IMR-90 (cell line): ENCODE measurements at regions not wholly inside any gene's neighbourhood (a gene's known extent, or its start where the extent isn't known, plus 50 kb on each side); places are given as distances from the start of the nearest gene placed in this dataset.

Experiments
- ATAC-seq: fragments of 200-7000 bp; cut with Tn5 transposase; 2 replicates; pipeline ENCODE4 v1.9.1; 2020; ENCODE audit warnings: low read depth, mild to moderate bottlenecking, moderate library complexity
- BruUV-seq: library from RNA; stranded (reverse); fragments of 400-500 nt; replicated peaks from 2 replicates; lab custom pipeline; 2021; lab: Mats Ljungman, UMichigan
- CTCF ChIA-PET: fragments of 300-600 bp; formaldehyde crosslinking; extraction: SDS; loops from one replicate; lab custom pipeline; 2021; ENCODE audit warnings: antibody characterized with exemption; lab: Yijun Ruan, JAX
- POLR2A ChIA-PET: fragments of 300-600 bp; sonication (Branson Sonifier 250); formaldehyde crosslinking; loops from one replicate; lab custom pipeline; 2022; ENCODE audit warnings: antibody characterized with exemption; ENCODE audit not compliant: unreplicated experiment; lab: Charles Lee
- DNase-seq: peaks from one replicate; pipeline ENCODE4 v3.0.0; 2013
- H2AFZ ChIP-seq: replicated peaks from 2 replicates; pipeline ENCODE3; 2013; ENCODE audit warnings: low read length, mild to moderate bottlenecking; ENCODE audit not compliant: poor library complexity
- H2AK5ac ChIP-seq: 2 replicates; pipeline ENCODE4 v1.6.1; 2013; ENCODE audit warnings: low read depth, low read length, inconsistent platforms
- H2AK9ac ChIP-seq: replicated peaks from 2 replicates; pipeline ENCODE3; 2013; ENCODE audit warnings: mild to moderate bottlenecking, low read depth, low read length, moderate library complexity; ENCODE audit not compliant: poor library complexity
- H2BK120ac ChIP-seq: 2 replicates; pipeline ENCODE4 v1.6.1; 2013; ENCODE audit warnings: low read depth, low read length, inconsistent platforms
- H2BK15ac ChIP-seq: 3 replicates; pipeline ENCODE4 v1.6.1; 2013; ENCODE audit warnings: low read depth, low read length, inconsistent platforms
- H2BK20ac ChIP-seq: 2 replicates; pipeline ENCODE4 v1.6.1; 2013; ENCODE audit warnings: low read depth, mild to moderate bottlenecking, inconsistent platforms, low read length, moderate library complexity
- H2BK5ac ChIP-seq: 2 replicates; pipeline ENCODE4 v1.6.1; 2013; ENCODE audit warnings: mild to moderate bottlenecking, low read depth, low read length, inconsistent platforms; ENCODE audit not compliant: poor library complexity, severe bottlenecking
- H3K14ac ChIP-seq: replicated peaks from 2 replicates; pipeline ENCODE4 v1.6.1; 2013; ENCODE audit warnings: low read depth, low read length, inconsistent platforms
- H3K18ac ChIP-seq: 2 replicates; pipeline ENCODE4 v1.6.1; 2013; ENCODE audit warnings: low read depth, low read length, control low read depth
- H3K23ac ChIP-seq: 2 replicates; pipeline ENCODE4 v1.6.1; 2013; ENCODE audit warnings: low read depth, low read length, inconsistent platforms
- H3K27ac ChIP-seq: 2 replicates; pipeline ENCODE4 v1.5.1; 2013; ENCODE audit warnings: mild to moderate bottlenecking, control low read depth, low read length; ENCODE audit not compliant: insufficient read depth
- H3K27me3 ChIP-seq: 2 replicates; pipeline ENCODE4 v1.6.1; 2013; ENCODE audit warnings: low read length; ENCODE audit not compliant: control insufficient read depth, insufficient read depth
- H3K36me3 ChIP-seq: 2 replicates; pipeline ENCODE4 v1.6.1; 2013; ENCODE audit warnings: low read length, mixed read lengths; ENCODE audit not compliant: control insufficient read depth, insufficient read depth
- H3K4ac ChIP-seq: 2 replicates; pipeline ENCODE4 v1.6.1; 2013; ENCODE audit warnings: low read depth, low read length, inconsistent platforms
- H3K4me1 ChIP-seq: 2 replicates; pipeline ENCODE4 v1.6.1; 2013; ENCODE audit warnings: low read length, mixed read lengths; ENCODE audit not compliant: control insufficient read depth, insufficient read depth
- H3K4me2 ChIP-seq: 2 replicates; pipeline ENCODE4 v1.6.1; 2013; ENCODE audit warnings: low read depth, mild to moderate bottlenecking, control low read depth, low read length, moderate library complexity
- H3K4me3 ChIP-seq: 2 replicates; pipeline ENCODE4 v1.5.1; 2013; ENCODE audit warnings: low read depth, mild to moderate bottlenecking, control low read depth, low read length, moderate library complexity; ENCODE audit not compliant: insufficient read depth
- H3K56ac ChIP-seq: 2 replicates; pipeline ENCODE4 v1.6.1; 2013; ENCODE audit warnings: low read length, inconsistent platforms; ENCODE audit not compliant: insufficient read depth; ENCODE audit errors: extremely low read depth
- H3K79me1 ChIP-seq, 2 experiments: 2 replicates each; pipeline ENCODE4 v1.6.1; 2013; ENCODE audit warnings: low read length in 2 of 2, inconsistent platforms in 1 of 2, low read depth in 1 of 2
- H3K9ac ChIP-seq: 2 replicates; pipeline ENCODE4 v1.6.1; 2013; ENCODE audit warnings: low read depth, low read length, control low read depth
- H3K9me1 ChIP-seq: 2 replicates; pipeline ENCODE4 v1.6.1; 2013; ENCODE audit warnings: low read length, inconsistent platforms; ENCODE audit not compliant: insufficient read depth
- H3K9me3 ChIP-seq: 2 replicates; pipeline ENCODE4 v1.6.1; 2013; ENCODE audit warnings: low read length; ENCODE audit not compliant: control insufficient read depth, insufficient read depth
- H4K20me1 ChIP-seq: 2 replicates; pipeline ENCODE4 v1.6.1; 2013; ENCODE audit warnings: low read length, inconsistent platforms; ENCODE audit not compliant: insufficient read depth
- H4K5ac ChIP-seq: 2 replicates; pipeline ENCODE4 v1.6.1; 2013; ENCODE audit warnings: mild to moderate bottlenecking, low read depth, low read length, control low read depth
- H4K8ac ChIP-seq, 2 experiments: 2 replicates each; pipeline ENCODE4 v1.6.1; 2013; ENCODE audit warnings: low read depth in 2 of 2, low read length in 2 of 2, control low read depth in 1 of 2, inconsistent platforms in 1 of 2
- H4K91ac ChIP-seq: 2 replicates; pipeline ENCODE4 v1.6.1; 2013; ENCODE audit warnings: low read depth, low read length, inconsistent platforms; ENCODE audit not compliant: insufficient read depth
- CTCF ChIP-seq: conservative IDR thresholded peaks from 2 replicates; pipeline ENCODE4 v1.5.1; 2012; ENCODE audit warnings: mild to moderate bottlenecking, low read depth, low read length, improper control_type of control experiment
- POLR2A ChIP-seq: IDR thresholded peaks from 2 replicates; pipeline ENCODE4 v1.6.1; 2012; ENCODE audit warnings: mild to moderate bottlenecking, low read depth, low read length
- RCOR1 ChIP-seq: IDR thresholded peaks from 2 replicates; pipeline ENCODE4 v1.6.1; 2012; ENCODE audit warnings: mild to moderate bottlenecking, low read length, improper control_type of control experiment; ENCODE audit not compliant: insufficient replicate concordance
- SMC3 ChIP-seq: fragments of 150-350 bp; IDR thresholded peaks from 2 replicates; pipeline ENCODE4 v1.6.1; 2016; ENCODE audit warnings: low read depth, mild to moderate bottlenecking, antibody characterized with exemption, low read length, moderate library complexity
- WGBS, 2 experiments: methylation state at CpG; one replicate each; pipeline versions ENCODE4 v1.1.5 to v1.1.7; 2013; ENCODE audit warnings: missing lambda C conversion rate in 2 of 2; ENCODE audit not compliant: insufficient read length in 1 of 2; ENCODE audit errors: extremely low coverage in 2 of 2; 5-methylcytosine and 5-hydroxymethylcytosine counted together
- dilution Hi-C: fragments of 300-500 bp; cut with HindIII; formaldehyde crosslinking; loops from one replicate; pipeline ENCODE4 v1.14.3; 2018; ENCODE audit warnings: low sequenced_read_pairs; ENCODE audit not compliant: unreplicated experiment
- in situ Hi-C: fragments of 300-500 bp; cut with MboI; formaldehyde crosslinking; loops from 3 replicates; pipeline ENCODE4 v1.14.3; 2019; ENCODE audit warnings: low sequenced_read_pairs, inconsistent platforms, mixed read lengths
- intact Hi-C: fragments of 100-400 bp; cut with micrococcal nuclease; formaldehyde crosslinking; loops from 2 replicates; pipeline ENCODE4 v1.10.0; 2022

GRCh38 chr9:13675638-13676000, 396.1 kb upstream of the MPDZ start:
- H3K23ac ChIP-seq, result no peak overlapping the region
- H4K91ac ChIP-seq, result no peak overlapping the region
- H3K18ac ChIP-seq, result no peak overlapping the region
- 30% methylated on average over 2 of the region's 2 CpGs; no CpG with 5 or more reads in 1 of the 2 experiments for WGBS, 2 experiments
- ATAC-seq (no peak), DNase-seq (no peak)
- no peak overlapping the region for H2BK120ac ChIP-seq
- H3K56ac ChIP-seq, result no peak overlapping the region
- H3K14ac ChIP-seq, result no peak overlapping the region
- H3K4me3 ChIP-seq, result no peak overlapping the region
- H3K36me3 ChIP-seq, result no peaks in the 10 kb centered on the region
- no peak overlapping the region for H2AK5ac ChIP-seq
- no peak overlapping the region for H2AK9ac ChIP-seq
- TF ChIP-seq SMC3, result no peak
- no peak for TF ChIP-seq CTCF
- no peak for TF ChIP-seq RCOR1
- no peak for TF ChIP-seq POLR2A
- BruUV-seq, result no TSS peak
- H3K27me3 ChIP-seq, result no peaks in the 10 kb centered on the region
- no peak overlapping the region for H2BK20ac ChIP-seq
- dilution Hi-C loops, result no loop called here
- H3K9me3 ChIP-seq, result no peaks in the 10 kb centered on the region
- H4K20me1 ChIP-seq, result no peaks in the 10 kb centered on the region
- ChIA-PET POLR2A (no interaction called here), CTCF (no interaction called here)
- H3K4ac ChIP-seq, result no peak overlapping the region
- H3K4me1 ChIP-seq, result no peaks in the 10 kb centered on the region
- H3K9me1 ChIP-seq, result no peaks in the 10 kb centered on the region
- H2BK15ac ChIP-seq, result no peak overlapping the region
- no peak overlapping the region for H3K27ac ChIP-seq
- in situ Hi-C loops, result no loop called here
- no peak overlapping the region for H3K4me2 ChIP-seq
- intact Hi-C loops, result no loop called here
- no peak overlapping the region for H4K5ac ChIP-seq
- no peak overlapping the region for H3K9ac ChIP-seq
- no peak overlapping the region for H4K8ac ChIP-seq
- H2AFZ ChIP-seq, result no peak overlapping the region
- no peak overlapping the region for H2BK5ac ChIP-seq
- no peaks in the 10 kb centered on the region for H3K79me1 ChIP-seq
